K562 (cell line): ENCODE measurements at regions not wholly inside any gene's neighbourhood (a gene's known extent, or its start where the extent isn't known, plus 50 kb on each side); places are given as distances from the start of the nearest gene placed in this dataset.

Source experiments
- ATAC-seq: fragments of 200-7000 bp; cut with Tn5 transposase; 3 replicates; pipeline ENCODE4 v1.9.1; 2020; ENCODE audit warnings: moderate library complexity
- BruUV-seq: library from RNA; stranded (reverse); fragments of 400-500 nt; replicated peaks from 2 replicates; lab custom pipeline; 2021; lab: Mats Ljungman, UMichigan
- CTCF ChIA-PET: fragments of 300-600 bp; formaldehyde crosslinking; extraction: SDS; loops from one replicate; lab custom pipeline; 2021; ENCODE audit warnings: low intra/inter-chr PET ratio; lab: Yijun Ruan, JAX
- POLR2A ChIA-PET: fragments of 300-600, 350-650 bp; sonication (Branson Sonifier 250); formaldehyde crosslinking; extraction: SDS; loops from one replicate; lab custom pipeline; 2021; ENCODE audit warnings: antibody characterized with exemption, inconsistent platforms; lab: Yijun Ruan, JAX
- DNase-seq, 4 experiments: peaks; one replicate each; pipeline versions ENCODE4 v3.0.0 to v3.0.0-alpha.2; 2011 to 2018; ENCODE audit warnings: low spot score in 3 of 4, mixed read lengths in 3 of 4; ENCODE audit errors: extremely low read depth in 1 of 4
- FAIRE-seq: peaks from 2 replicates; lab custom pipeline; 2011; peaks lifted over from hg19 to GRCh38; lab: Jason Lieb, UNC
- H2AFZ ChIP-seq: 2 replicates; pipeline ENCODE4 v1.6.0; 2011; ENCODE audit warnings: low read depth, low read length, control low read depth, inconsistent platforms
- H3K27ac ChIP-seq: fragments of 200-600 bp; 3 replicates; pipeline ENCODE4 v1.8.0; 2011; ENCODE audit warnings: low read depth, mild to moderate bottlenecking, control low read depth, inconsistent platforms, low read length, moderate library complexity, mixed read lengths; ENCODE audit errors: extremely low read depth
- H3K27me3 ChIP-seq, 2 experiments: fragments of 300-600 bp in 1 of 2; 2 replicates in 1 of 2; 3 replicates in 1 of 2; pipeline versions ENCODE4 v1.6.0 to v1.8.0; 2011; ENCODE audit warnings: inconsistent platforms in 2 of 2, low read length in 2 of 2, mild to moderate bottlenecking in 1 of 2, mixed read lengths in 1 of 2, moderate library complexity in 1 of 2; ENCODE audit not compliant: control insufficient read depth in 2 of 2, insufficient read depth in 2 of 2
- H3K36me3 ChIP-seq: fragments of 300-600 bp; 3 replicates; pipeline ENCODE4 v1.8.0; 2011; ENCODE audit warnings: mild to moderate bottlenecking, low read length, inconsistent platforms; ENCODE audit not compliant: control insufficient read depth, insufficient read depth
- H3K4me1 ChIP-seq, 2 experiments: fragments of 200-600 bp in 1 of 2; replicated peaks in 1 of 2; 2 replicates in 1 of 2; 3 replicates in 1 of 2; pipeline versions ENCODE4 v1.5.1 to v1.8.0; 2011; ENCODE audit warnings: inconsistent platforms in 2 of 2, low read length in 2 of 2, mild to moderate bottlenecking in 1 of 2, mixed read lengths in 1 of 2, moderate library complexity in 1 of 2; ENCODE audit not compliant: control insufficient read depth in 2 of 2, insufficient read depth in 2 of 2
- H3K4me2 ChIP-seq: 2 replicates; pipeline ENCODE4 v1.6.1; 2011; ENCODE audit warnings: low read length, control low read depth, inconsistent platforms, mixed read lengths; ENCODE audit not compliant: insufficient read depth
- H3K4me3 ChIP-seq: fragments of 200-600 bp; sonication (generic), shearing (Covaris generic); 2 replicates; pipeline ENCODE4 v1.5.1; 2016; ENCODE audit warnings: control low read depth, inconsistent platforms
- H3K79me2 ChIP-seq: fragments of 200-600 bp; 3 replicates; pipeline ENCODE4 v1.8.0; 2011; ENCODE audit warnings: low read length, inconsistent platforms; ENCODE audit not compliant: control insufficient read depth, insufficient read depth
- H3K9ac ChIP-seq, 2 experiments: 2 replicates each; pipeline versions ENCODE4 v1.6.0 to v1.6.1; 2011; ENCODE audit warnings: low read depth in 2 of 2, low read length in 2 of 2, control low read depth in 1 of 2, inconsistent platforms in 1 of 2, mild to moderate bottlenecking in 1 of 2, mixed read lengths in 1 of 2; ENCODE audit not compliant: insufficient read depth in 1 of 2
- H3K9me1 ChIP-seq: one replicate; pipeline ENCODE4 v1.6.0; 2011; ENCODE audit warnings: inconsistent platforms, mild to moderate bottlenecking, low read length, moderate library complexity; ENCODE audit not compliant: control insufficient read depth, insufficient read depth
- H3K9me3 ChIP-seq: replicated peaks from 2 replicates; pipeline ENCODE4 v1.5.1; 2011; ENCODE audit warnings: low read depth, low read length, inconsistent platforms; ENCODE audit not compliant: control insufficient read depth, insufficient read depth
- H4K20me1 ChIP-seq: replicated peaks from 2 replicates; pipeline ENCODE4 v1.6.1; 2011; ENCODE audit warnings: low read length, inconsistent platforms, mixed read lengths; ENCODE audit not compliant: control insufficient read depth, insufficient read depth
- BRF2 ChIP-seq: IDR thresholded peaks from 3 replicates; pipeline ENCODE4 v1.6.1; 2011; ENCODE audit warnings: borderline replicate concordance, mild to moderate bottlenecking; ENCODE audit not compliant: insufficient read length, insufficient read depth
- CTBP1 ChIP-seq: fragments of 450-650 bp; IDR thresholded peaks from 2 replicates; pipeline ENCODE4 v1.6.1; 2016; ENCODE audit warnings: borderline replicate concordance
- FOXK1 ChIP-seq: sonication (generic); formaldehyde crosslinking; IDR thresholded peaks from 2 replicates; pipeline ENCODE4 v1.8.0; 2022; ENCODE audit warnings: missing genetic modification reagents, mild to moderate bottlenecking, borderline replicate concordance
- HDGF ChIP-seq: fragments of 450-650 bp; IDR thresholded peaks from 2 replicates; pipeline ENCODE4 v1.6.1; 2016
- MCM3 ChIP-seq: fragments of 450-650 bp; IDR thresholded peaks from 2 replicates; pipeline ENCODE4 v1.6.1; 2016
- MYBL2 ChIP-seq, 2 experiments: fragments of 450-650 bp in 1 of 2; sonication (generic) in 1 of 2; formaldehyde crosslinking in 1 of 2; IDR thresholded peaks; 2 replicates each; pipeline versions ENCODE4 v1.6.1 to v1.8.1; 2017 to 2022; ENCODE audit warnings: borderline replicate concordance in 1 of 2, inconsistent platforms in 1 of 2, low read depth in 1 of 2, mild to moderate bottlenecking in 1 of 2, missing genetic modification reagents in 1 of 2, moderate library complexity in 1 of 2
- PHF20 ChIP-seq: fragments of 450-650 bp; IDR thresholded peaks from 2 replicates; pipeline ENCODE4 v1.6.1; 2018; ENCODE audit not compliant: partially characterized antibody
- U2AF1 ChIP-seq: fragments of 200-400 bp; formaldehyde crosslinking; optimal IDR thresholded peaks from 2 replicates; pipeline ENCODE3; 2017; ENCODE audit warnings: mild to moderate bottlenecking, low read depth, low read length, moderate library complexity
- ZBED1 ChIP-seq: IDR thresholded peaks from 2 replicates; pipeline ENCODE4 v1.6.1; 2014
- WGBS: fragments of 100-300 bp; shearing (Covaris generic); methylation state at CpG from one replicate; pipeline ENCODE4 v1.1.6; 2016; ENCODE audit warnings: low coverage, mixed read lengths; ENCODE audit not compliant: insufficient coverage; ENCODE audit errors: missing lambda C conversion rate; 5-methylcytosine and 5-hydroxymethylcytosine counted together
- in situ Hi-C: fragments of 300-500 bp; cut with MboI; formaldehyde crosslinking; loops from 4 replicates; pipeline ENCODE4 v1.15.0; 2018; ENCODE audit warnings: inconsistent platforms, mixed read lengths
- intact Hi-C: fragments of 100-400 bp; cut with micrococcal nuclease; formaldehyde crosslinking; loops from 2 replicates; pipeline ENCODE4 v1.14.2; 2022

GRCh38 chr5:97563050-97563657, 380.1 kb upstream of the RIOK2 start:
- intact Hi-C loops (no loop called here), in situ Hi-C loops (no loop called here)
- Histone ChIP-seq H3K4me1 (no peaks in the 10 kb centered on the region), H3K4me3 (no peak overlapping the region), H3K4me2 (no peak overlapping the region), H3K36me3 (no peaks in the 10 kb centered on the region), H2AFZ (no peak overlapping the region), H3K9me1 (no peaks in the 10 kb centered on the region), H3K27ac (no peak overlapping the region), H3K79me2 (no peaks in the 10 kb centered on the region), H3K9me3 (no peaks in the 10 kb centered on the region), H3K27me3 (no peaks in the 10 kb centered on the region), H4K20me1 (no peaks in the 10 kb centered on the region), H3K9ac (no peak overlapping the region)
- DNase-seq (no peak), ATAC-seq (no peak), FAIRE-seq (no peak)
- TF ChIP-seq BRF2 = no peak
- TF ChIP-seq HDGF = no peak
- TF ChIP-seq PHF20 = no peak
- TF ChIP-seq CTBP1 = no peak
- TF ChIP-seq MCM3 = no peak
- TF ChIP-seq MYBL2 (IDR thresholded peaks at IDR 0.05; ENCODE audit: low read depth) = no peak
- TF ChIP-seq MYBL2 (CRISPR knock-in tag; IDR thresholded peaks at IDR 0.05; ENCODE audit: borderline replicate concordance) = no peak
- no peak for TF ChIP-seq U2AF1
- no peak for TF ChIP-seq ZBED1
- TF ChIP-seq FOXK1 (CRISPR knock-in tag) = no peak
- no TSS peak for BruUV-seq
- ChIA-PET POLR2A (no interaction called here), CTCF (no interaction called here)
- WGBS = 0% methylated on average over 2 of the region's 2 CpGs
